HS-5 (cell line): ENCODE measurements at regions not wholly inside any gene's neighbourhood (a gene's known extent, or its start where the extent isn't known, plus 50 kb on each side); places are given as distances from the start of the nearest gene placed in this dataset.
"Not testable (repeated sequence)": the region's sequence is repeated elsewhere in the genome, so short reads cannot be mapped to it uniquely, and the experiment has no call there.

Experiments
- DNase-seq: peaks from one replicate; pipeline ENCODE4 v3.0.0-alpha.2; 2012; ENCODE audit warnings: low read depth

- no peak for DNase-seq
Observed at GRCh38 chr9:115880221-115880885, 273.2 kb upstream of the PAPPA start.

DNA sequence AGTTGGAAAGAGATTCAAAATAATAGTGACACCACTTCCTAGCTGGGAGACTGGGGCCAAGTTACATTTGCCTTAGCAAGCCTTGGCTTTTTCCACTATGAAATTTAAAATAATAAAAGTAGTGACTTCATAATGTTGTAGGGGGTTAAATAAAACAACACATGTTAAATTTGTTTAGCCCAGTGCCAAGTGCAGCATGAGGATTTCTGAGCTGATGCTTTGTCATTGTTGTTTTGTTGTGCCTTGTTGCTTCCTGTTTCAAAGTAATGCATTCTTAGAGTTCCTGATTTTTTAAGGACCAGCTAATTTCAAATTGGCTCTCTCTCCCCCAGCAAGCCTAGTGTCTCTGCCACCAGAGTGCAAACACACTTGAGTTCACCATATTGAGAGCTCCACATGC lies 270.7 kb upstream of the PAPPA start:
- DNase-seq, result no peak

- no peak for DNase-seq
Observed at GRCh38 chr9:115883467-115884329, 269.9 kb upstream of the PAPPA start.

GRCh38 chr9:115884846-115885245 lies 268.7 kb upstream of the PAPPA start:
- no peak for DNase-seq

DNA sequence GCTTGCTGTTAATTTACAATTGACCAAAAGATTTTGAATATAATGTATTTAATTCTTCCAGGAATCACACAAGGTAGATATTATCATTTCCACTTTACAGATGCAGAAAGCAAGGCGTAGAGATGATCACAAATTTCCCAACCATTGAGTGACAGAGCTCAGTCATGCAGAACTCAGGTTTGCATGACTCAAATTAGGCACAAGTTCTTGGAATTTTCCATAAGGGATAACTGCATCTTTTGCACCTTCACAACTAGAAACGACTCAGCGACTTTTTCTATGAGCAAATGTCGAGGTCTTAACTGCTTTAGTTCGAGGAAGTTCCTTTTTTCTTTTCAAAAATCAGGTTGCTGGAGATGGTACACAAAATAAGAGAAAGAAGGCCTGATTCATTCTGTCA lies 265.5 kb upstream of the PAPPA start:
- no peak for DNase-seq

GRCh38 chr9:115891929-115892328 lies 261.7 kb upstream of the PAPPA start:
- peak; percentile 37 for DNase-seq

DNA sequence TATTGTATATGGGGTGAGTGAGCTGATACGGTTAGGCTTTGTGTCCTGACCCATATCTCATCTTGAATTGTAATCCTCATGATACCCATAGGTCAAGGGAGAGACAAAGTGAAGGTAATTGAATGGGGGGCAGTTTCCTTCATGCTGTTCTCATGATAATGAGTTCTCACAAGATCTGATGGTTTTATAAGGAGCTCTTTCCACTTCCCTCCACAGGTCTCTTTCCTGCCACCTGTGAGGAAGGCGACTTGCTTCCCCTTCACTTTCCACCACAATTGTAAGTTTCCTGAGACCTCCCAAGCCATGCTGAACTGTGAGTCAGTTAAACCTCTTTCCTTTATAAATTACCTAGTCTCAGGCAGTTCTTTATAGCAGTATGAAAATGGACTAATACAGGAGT lies 255.1 kb upstream of the PAPPA start:
- not testable (repeated sequence) for DNase-seq

- DNase-seq, result no peak
Observed at GRCh38 chr9:115900698-115901097, 252.9 kb upstream of the PAPPA start.

DNA sequence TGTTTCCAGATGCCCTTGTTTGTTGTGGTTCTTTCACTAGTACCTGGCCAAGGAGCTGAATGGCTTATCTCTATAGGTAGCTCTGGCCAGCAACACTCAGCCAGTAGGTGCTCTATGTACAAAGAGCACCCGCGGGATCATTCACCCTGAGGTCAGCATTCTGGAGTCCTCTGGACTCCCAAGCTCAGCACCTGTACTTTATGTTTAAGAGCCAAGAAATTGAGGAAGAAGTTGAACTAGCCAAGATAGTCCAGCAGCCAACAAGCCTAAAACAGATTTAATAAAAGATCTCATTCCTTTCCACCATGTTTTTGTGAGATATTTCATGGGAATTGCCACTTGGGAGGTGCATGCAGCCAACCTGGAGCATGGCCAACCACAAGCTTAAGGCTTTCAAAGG lies 242.6 kb upstream of the PAPPA start:
- no peak for DNase-seq

DNA sequence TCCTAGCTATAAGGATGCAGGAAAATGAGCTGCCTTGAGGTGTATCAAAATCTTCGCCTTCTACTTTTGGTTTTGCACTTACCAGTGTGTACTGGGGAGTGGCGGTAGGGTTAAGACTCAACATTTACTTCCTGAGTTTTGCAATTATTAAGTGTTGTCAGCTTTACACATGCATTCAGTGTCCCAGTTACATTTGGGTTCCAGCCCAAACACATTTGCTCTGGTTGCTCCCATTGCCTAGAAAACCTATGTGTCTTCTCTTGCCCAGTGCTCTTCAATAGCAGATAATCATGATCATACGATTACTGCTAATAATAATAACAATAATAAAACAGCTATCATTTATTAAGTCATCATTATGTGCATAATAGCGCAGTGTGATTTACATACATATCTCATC lies 241.5 kb upstream of the PAPPA start:
- no peak for DNase-seq

GRCh38 chr9:115913696-115914095 lies 239.9 kb upstream of the PAPPA start:
- no peak for DNase-seq

GRCh38 chr9:115914291-115914690 lies 239.3 kb upstream of the PAPPA start:
- no peak for DNase-seq

- DNase-seq, result no peak
Observed at GRCh38 chr9:115921301-115921700, 232.3 kb upstream of the PAPPA start.

- DNase-seq, result no peak
Observed at GRCh38 chr9:115922444-115922843, 231.1 kb upstream of the PAPPA start.

DNA sequence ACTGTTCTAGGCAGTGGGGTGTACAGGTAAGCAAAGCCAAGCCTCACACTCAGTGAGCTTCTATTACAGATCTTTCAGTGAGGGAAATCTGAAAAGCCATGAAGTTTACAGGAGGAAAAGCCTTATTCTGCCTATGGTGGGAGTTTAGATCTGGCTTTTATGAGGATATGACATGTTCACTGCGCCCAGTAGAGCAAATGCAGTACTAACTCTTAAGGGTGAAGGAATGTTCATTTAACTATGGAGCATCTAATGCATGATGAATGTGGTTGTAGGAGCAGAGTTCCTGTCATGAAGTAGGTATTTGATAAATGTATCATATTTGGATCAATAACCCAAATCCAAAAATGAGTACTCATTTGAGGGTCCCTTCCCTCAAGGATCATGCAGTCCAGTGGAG lies 230.2 kb upstream of the PAPPA start:
- no peak for DNase-seq

DNA sequence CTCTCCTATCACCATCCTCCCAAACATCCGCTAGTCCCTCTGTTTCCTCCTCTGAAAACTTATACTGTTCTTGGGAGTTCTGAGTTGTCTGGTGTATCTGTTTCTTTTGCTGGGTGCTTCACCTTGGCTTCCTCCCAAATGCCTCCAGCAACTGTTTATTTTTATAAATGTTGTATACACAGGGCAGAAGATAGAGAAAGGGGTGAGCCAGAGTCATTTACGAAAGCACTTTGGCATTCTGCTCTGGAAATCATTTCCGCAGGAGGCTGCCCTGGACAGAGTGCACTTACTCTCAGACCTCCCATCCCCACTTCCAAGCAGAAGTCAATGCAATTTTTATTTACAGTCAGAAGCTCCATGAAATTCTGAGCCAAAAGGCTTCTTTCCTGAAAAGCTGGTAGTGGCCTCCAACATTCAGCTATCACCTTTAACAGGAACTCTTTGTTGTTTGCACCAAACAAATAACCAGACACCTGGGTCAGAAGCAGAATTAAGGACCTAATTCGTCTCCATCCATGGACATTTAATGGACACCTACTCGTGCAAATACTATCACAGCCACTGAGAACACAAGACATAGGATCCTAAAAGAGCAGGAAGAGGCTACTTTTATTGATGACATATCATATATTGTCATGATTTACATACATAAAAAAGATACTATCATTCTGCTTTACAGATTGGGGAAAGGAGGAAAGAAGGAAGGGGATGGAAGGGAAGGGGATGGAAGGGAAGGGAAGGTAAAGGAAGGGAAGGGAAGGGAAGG lies 229.5 kb upstream of the PAPPA start:
- DNase-seq, result no peak

DNA sequence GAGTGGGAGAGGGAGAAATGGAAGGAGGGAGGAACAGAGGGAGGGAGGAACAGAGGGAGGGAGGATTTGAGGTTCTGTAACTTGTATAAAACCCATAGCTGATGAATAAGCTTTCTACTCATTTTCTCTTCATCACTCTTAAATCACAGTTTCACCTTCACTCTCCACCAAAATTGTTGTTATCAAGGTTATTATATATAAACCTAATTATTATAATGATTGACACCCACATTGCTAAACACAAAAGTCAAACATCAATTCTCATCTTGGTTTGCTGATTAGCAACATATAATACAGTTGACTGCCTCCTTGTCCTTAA lies 229.0 kb upstream of the PAPPA start:
- no peak for DNase-seq

- DNase-seq, result no peak
Observed at GRCh38 chr9:115925424-115925823, 228.2 kb upstream of the PAPPA start.

GRCh38 chr9:115930472-115930871 lies 223.1 kb upstream of the PAPPA start:
- no peak for DNase-seq

DNA sequence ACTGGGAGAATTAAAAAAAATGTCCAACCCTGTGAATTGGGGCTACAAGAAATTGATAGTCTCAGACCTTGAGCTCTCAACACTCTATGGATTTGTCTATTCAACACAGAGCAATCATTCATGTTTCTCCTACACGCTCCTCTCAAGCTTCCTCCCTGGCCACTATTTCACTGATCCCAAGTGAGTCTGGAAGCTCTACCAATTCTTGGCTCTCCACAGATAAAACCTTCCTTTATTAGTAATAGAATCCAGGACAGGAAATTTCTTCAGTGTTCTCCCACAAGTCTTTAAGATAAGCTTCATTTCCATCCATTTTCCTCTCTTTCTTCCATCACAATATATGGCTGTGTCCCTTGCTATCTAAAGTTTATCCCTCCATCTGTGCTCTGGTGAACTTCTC lies 215.1 kb upstream of the PAPPA start:
- DNase-seq, result no peak

DNA sequence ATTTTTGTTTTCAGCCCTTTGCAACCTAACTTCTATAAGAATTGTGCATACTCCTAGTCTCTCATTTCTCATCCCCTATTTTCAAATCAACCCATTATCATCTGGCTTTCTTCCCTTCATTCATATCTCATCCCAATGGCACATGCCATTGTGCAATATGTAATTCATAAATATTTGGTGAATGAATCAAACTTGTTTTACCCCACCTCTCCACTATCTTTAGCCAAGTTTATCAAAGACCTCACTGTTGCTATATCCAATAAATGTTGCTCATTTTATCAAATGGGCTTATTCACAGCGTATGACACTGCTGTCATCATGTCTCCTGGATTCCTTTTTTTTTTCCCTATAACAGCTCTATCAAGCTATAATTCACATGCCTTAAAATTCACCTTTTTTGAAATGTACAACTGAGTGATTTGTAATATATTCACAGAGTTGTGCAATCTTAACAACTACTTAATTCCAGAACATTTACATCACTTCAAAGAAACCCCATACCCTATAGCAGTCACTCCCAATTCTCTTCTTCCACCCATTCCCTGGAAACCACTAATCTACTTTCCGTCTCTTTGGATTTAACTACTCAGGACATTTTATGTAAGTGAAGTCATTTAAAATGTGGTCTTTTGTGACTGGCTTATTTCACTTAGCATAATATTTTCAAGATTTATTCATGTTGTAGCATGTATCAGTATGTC lies 214.4 kb upstream of the PAPPA start:
- DNase-seq, result peak; percentile 84

GRCh38 chr9:115941561-115942315 lies 211.9 kb upstream of the PAPPA start:
- no peak for DNase-seq
